ENCODE measurements at regions not wholly inside any gene's neighbourhood (a gene's known extent, or its start where the extent isn't known, plus 50 kb on each side); places are given as distances from the start of the nearest gene placed in this dataset.
"Not testable (repeated sequence)": the region's sequence is repeated elsewhere in the genome, so short reads cannot be mapped to it uniquely, and the experiment has no call there.

- DNase-seq, result no peak
Observed at GRCh38 chr1:67589519-67590233, 95.3 kb upstream of the GADD45A start.

- no peak for DNase-seq
Observed at GRCh38 chr1:67590329-67590728, 94.7 kb upstream of the GADD45A start.

GRCh38 chr1:67594764-67595163 is 90.2 kb upstream of the GADD45A start:
- no peak for DNase-seq

GRCh38 chr1:67596674-67597073 is 88.3 kb upstream of the GADD45A start:
- no peak for DNase-seq

DNA sequence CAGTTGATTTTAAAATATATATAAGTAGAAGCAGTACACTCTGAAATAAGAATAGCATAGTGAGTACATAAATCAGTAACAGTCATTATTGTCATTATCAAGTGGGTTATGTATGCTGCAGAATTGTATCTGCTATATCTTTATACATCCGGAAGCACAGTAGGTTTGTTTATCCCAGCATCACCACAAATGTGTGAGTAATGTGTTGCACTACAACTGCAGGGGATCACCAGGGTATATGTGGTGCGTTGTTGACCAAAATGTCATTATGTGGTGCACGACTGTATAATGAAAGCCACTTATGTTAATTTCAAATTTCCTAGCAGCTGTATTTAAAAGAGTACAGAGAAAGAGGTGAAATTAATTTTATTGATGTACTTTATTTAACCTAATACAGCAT is 87.7 kb upstream of the GADD45A start:
- no peak for DNase-seq

DNA sequence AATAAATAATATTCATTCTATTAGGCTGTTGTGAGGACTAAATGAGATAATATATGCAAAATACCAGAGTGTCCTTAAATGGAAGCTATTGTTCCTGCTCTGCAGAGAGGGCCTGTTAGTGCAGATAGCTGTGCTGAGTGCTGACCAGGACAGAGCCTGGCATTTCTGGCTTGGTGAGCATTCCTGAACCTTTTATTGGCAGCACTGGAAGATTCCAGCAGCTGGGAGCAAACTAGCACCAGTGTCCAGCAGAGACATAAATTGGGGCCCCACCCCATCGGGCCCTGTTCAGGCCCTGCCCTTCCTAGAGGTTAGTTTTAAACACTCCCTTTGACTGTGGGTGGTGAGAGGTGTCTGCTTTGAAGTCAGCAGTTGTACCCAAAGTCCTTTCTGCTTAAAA is 85.9 kb upstream of the GADD45A start:
- no peak for DNase-seq

GRCh38 chr1:67601539-67601938 is 83.5 kb upstream of the GADD45A start:
- no peak for DNase-seq

DNA sequence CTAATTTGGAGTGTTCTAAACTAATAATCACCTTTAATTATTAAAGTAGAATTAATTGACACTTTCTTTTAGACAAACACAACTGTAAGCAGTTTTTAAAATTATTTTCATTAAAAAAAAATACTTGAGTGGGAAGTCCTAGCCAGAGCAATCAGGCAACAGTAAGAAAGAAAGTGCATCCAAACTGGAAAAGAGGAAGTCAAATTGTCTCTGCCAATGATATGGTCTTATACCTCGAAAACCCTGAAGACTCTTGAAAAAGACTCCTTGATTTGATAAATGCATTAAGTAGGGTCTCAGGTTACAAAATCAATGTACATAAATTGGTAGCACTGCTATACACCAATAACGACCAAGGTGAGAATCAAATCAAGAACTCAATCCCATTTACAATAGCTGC is 83.0 kb upstream of the GADD45A start:
- no peak for DNase-seq

DNA sequence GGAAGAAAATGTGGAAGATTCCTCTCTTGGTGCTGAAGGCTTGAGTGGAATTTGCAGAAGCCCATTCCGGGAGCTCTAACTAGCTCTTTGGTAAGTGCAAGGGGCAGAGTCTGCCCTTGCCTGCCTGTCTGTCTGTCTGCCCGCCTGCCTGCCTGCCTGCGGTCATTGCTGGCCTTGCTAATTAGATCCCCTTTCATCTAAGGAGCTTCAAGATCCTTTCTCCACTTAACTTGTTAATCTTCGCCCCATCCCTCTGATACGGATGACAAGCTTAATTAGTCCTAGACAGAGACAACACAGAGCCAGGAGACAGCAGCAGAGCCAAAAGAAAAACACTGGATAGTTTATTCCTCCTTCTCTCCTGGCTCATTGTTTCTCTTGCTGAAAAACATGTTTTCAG is 80.2 kb upstream of the GADD45A start:
- DNase-seq, result no peak

DNA sequence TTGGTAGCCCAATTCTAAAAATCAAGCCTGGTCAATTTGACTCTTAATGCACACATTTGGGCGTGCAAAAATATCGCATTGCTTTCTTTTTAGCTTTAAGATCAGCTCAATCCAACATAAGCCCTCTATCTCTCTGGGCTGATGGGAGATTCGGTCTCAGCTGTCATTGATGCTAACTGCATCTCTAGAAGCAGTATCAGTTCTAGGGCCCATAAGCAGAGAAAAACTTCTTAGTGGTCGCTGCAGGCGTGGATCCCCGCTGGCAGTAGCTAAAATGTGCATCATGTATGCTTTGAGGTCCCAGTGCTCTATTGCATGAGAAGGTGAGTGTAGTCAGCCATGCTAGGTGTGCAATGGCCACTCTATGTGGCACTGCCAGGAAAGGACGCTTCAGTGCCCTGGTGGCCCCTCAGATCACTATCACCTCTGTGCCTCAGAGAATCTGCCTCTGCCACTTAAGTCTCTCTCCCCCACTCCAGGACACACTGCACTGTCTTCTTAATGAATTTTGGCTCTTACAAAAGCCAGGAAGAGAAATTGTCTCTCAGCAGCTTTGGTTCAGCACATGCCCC is 79.7 kb upstream of the GADD45A start:
- no peak for DNase-seq

DNA sequence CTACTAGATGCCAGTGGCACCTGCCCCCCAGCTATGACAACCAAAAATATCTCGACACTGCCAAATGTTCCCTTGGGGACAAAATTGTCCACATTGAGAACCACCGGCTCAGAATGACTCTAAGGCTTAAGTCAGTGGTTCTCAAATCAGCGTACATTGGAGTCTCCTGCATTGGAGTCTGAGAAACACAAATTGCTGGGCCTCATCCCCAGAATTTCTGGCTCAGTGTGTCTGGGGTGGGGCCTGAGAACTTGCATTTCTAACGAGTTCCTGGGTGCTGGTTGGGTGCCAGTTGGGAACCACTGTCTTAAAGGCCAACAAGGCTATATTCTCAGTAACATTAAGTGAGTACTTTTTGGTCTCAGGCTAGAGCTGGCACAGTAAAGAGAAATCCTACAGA is 77.7 kb upstream of the GADD45A start:
- DNase-seq, result no peak

GRCh38 chr1:67607699-67608098 is 77.3 kb upstream of the GADD45A start:
- no peak for DNase-seq

- DNase-seq, result no peak
Observed at GRCh38 chr1:67608661-67609576, 76.1 kb upstream of the GADD45A start.

DNA sequence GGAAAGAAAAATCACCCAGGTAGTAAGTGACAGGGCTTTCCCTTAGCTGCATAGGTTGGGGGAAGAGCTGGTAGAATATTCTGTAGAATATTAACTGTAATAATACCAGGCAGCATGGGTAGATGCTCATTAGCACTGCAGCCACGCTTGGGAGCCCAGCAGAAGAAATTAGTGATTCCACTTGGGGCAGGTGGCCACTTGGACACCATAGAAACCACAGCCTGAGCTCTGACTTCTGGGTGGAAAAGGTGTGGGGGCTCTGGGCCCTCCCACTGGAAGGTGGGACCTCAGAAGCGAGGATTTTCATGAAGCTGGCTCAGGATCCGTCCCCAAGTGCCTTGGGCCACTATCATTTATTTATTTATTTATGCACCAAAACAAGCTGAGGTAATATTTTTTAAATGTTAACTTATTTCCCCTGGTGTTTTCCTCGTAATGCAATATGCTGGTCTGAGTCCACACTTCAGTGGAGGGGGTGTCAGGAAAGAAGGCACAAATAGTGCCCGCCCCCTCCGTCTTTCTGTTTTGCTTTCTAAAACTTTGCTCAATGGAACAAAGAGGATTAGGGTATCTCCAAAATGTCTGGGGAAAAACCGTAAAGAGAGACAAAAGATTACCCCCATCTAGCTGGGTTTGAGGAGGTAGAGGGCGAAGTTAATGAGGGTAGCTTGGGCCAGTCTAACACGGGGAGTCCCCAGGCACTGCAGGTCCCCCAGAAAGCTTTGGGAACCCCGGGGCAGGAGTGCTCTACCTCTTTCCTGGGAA is 75.2 kb upstream of the GADD45A start:
- no peak for DNase-seq

GRCh38 chr1:67610450-67610849 is 74.6 kb upstream of the GADD45A start:
- DNase-seq, result no peak

DNA sequence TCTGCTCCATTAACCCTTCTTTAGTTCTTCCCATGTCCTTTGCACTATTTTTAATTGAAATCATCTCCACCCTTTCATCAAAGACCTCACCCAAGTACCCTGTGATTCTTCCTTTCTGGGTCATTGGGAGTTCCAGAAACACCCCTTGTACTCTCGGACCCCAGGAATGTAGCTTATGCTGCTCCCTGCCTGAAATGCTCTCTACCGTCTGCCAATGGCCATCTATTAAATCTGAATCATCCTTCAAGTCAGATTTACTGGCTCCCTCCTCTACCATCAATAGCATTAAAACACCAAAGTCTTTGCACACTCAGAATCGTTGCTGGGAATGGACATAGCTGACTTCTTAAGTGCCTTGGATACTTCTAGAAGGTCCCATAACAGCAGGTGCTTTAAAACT is 73.2 kb upstream of the GADD45A start:
- no peak for DNase-seq

GRCh38 chr1:67612788-67613241 is 72.2 kb upstream of the GADD45A start:
- no peak for DNase-seq

DNA sequence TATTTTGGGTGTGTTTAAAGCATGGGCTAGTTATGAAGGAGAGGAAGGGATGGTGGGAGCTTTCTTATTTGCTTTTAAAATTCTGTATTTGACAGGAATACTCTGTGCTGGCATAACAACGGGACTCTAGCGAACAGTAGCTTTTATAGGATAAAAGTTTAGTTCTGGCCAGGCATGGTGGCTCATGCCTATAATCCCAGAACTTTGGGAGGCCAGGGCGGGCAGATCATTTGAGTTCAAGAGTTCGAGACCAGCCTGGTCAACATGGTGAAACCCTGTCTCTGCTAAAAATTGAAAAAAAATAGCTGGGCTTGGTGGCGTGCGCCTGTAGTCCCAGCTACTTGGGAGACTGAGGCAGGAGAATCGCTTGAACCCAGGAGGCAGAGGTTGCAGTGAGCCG is 71.5 kb upstream of the GADD45A start:
- not testable (repeated sequence) for DNase-seq

GRCh38 chr1:67614511-67614934 is 70.5 kb upstream of the GADD45A start:
- no peak for DNase-seq

DNA sequence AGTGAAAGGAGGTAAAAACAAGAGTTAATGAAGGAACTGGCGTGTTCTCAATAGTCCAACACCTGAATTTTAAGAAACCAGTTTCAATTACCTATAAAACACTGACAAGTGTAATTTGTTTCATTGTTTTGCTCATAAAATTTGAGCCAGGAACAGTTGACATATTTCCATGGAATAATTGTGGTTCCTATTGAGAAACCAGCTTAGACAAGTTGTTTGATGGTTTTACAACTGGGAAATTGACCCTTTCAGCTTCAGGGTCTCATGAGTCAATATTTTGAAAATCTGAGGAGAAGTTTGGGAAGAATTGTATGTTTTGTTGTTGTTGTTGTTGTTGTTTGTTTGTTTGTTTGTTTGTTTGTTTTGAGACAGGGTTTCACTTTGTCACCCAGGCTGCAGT is 69.1 kb upstream of the GADD45A start:
- DNase-seq, result no peak

GRCh38 chr1:67616394-67616985 is 68.5 kb upstream of the GADD45A start:
- DNase-seq, result no peak

GRCh38 chr1:67618285-67619018 is 66.5 kb upstream of the GADD45A start:
- DNase-seq, result no peak

Data from CD4-positive, alpha-beta T cell treated with Interleukin-21 for 1 hour (primary cell).